Astrocyte (in vitro differentiated cells and primary cell): ENCODE measurements at regions not wholly inside any gene's neighbourhood (a gene's known extent, or its start where the extent isn't known, plus 50 kb on each side); places are given as distances from the start of the nearest gene placed in this dataset.

Source experiments
- EZH2 ChIP-seq: IDR thresholded peaks from 2 replicates; pipeline ENCODE4 v1.6.1; 2012; ENCODE audit warnings: mild to moderate bottlenecking, low read length, inconsistent platforms; ENCODE audit not compliant: insufficient read depth
- TF ChIP-seq, protein P1 (sequence below): IDR thresholded peaks from 2 replicates; pipeline ENCODE4 v1.5.1; 2011; ENCODE audit warnings: low read depth, mild to moderate bottlenecking, inconsistent platforms, low read length, moderate library complexity; ENCODE audit not compliant: insufficient read depth

DNA sequence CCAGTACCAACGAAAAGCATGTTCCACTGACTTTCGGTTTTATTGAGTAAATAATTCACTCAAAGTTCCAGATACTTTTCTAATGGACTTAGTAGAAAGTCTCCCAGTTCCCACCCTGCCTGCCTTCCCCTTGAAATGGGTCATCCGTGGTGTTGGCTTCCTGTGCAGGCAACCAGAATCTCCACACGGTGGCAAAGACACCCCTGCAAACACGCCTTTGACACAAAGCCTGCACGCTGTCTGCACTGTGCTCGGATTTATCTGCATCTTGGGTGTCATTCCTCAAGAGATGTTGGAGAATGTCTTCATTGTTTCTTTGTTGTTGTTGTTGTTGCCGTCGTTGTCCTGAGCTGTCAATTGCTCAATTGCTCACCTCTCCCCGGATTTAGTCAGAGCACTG, 150.0 kb upstream of the IRX2 start:
- no peak for TF ChIP-seq EZH2
- TF ChIP-seq, protein P1, sequence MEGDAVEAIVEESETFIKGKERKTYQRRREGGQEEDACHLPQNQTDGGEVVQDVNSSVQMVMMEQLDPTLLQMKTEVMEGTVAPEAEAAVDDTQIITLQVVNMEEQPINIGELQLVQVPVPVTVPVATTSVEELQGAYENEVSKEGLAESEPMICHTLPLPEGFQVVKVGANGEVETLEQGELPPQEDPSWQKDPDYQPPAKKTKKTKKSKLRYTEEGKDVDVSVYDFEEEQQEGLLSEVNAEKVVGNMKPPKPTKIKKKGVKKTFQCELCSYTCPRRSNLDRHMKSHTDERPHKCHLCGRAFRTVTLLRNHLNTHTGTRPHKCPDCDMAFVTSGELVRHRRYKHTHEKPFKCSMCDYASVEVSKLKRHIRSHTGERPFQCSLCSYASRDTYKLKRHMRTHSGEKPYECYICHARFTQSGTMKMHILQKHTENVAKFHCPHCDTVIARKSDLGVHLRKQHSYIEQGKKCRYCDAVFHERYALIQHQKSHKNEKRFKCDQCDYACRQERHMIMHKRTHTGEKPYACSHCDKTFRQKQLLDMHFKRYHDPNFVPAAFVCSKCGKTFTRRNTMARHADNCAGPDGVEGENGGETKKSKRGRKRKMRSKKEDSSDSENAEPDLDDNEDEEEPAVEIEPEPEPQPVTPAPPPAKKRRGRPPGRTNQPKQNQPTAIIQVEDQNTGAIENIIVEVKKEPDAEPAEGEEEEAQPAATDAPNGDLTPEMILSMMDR: no peak
